ENCODE measurements at regions not wholly inside any gene's neighbourhood (a gene's known extent, or its start where the extent isn't known, plus 50 kb on each side); places are given as distances from the start of the nearest gene placed in this dataset.

DNA sequence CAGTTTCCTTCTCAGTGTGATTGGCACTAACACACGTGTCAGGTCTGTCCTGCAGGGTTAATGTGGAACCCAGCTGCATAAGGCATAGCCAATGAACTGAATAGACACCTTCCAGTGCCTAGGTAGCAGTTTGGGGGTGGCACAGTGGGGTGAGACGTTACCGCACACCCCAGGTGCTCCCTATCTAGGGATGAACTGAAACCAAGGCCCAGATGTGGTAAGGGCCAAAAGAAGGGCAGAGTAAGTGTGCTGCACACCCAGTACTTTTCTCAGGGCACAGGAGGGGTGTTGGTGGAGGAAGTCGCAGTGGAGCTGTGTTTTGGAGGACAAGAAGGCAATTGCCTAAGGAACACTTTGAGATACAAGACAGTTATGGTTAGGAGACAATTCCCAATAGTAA is 317.9 kb upstream of the TSHZ3 start:
- DNase-seq, result no peak
- ChIA-PET POLR2A (no interaction called here), CTCF (no interaction called here)
- H3K27me3 Mint-ChIP-seq, result no peaks in the 10 kb centered on the region
- no peaks in the 10 kb centered on the region for H3K36me3 Mint-ChIP-seq (ENCODE audit: low read depth)
- H3K27ac Mint-ChIP-seq, result no peak overlapping the region
- H3K4me3 Mint-ChIP-seq, result no peak overlapping the region
- no peaks in the 10 kb centered on the region for H3K9me3 Mint-ChIP-seq
- no peaks in the 10 kb centered on the region for H3K4me1 Mint-ChIP-seq

DNA sequence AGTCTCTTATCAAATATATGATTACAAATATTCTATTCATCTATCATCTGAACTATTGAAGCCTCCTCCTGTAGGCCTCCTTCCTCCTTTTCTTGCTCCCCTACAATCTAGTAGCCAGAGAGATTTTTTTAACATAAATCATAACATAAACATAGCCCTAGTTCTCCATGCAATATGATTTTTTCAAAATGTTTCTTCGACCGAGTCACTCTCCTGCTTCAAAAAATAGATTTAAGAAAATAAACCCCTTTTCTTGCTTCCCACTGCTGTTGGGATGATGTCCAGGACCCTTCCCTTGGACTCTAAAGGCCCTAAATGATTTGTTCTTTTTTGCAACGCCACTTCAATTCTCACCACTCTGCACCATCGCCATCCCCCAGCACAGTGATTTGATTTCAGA is 319.7 kb upstream of the TSHZ3 start:
- H3K9me3 Mint-ChIP-seq, result no peaks in the 10 kb centered on the region
- no peaks in the 10 kb centered on the region for H3K27me3 Mint-ChIP-seq
- POLR2A ChIA-PET, result no interaction called here
- CTCF ChIA-PET, result no interaction called here
- H3K4me3 Mint-ChIP-seq, result no peak overlapping the region
- H3K36me3 Mint-ChIP-seq (ENCODE audit: low read depth), result no peaks in the 10 kb centered on the region
- DNase-seq, result no peak
- no peaks in the 10 kb centered on the region for H3K4me1 Mint-ChIP-seq
- H3K27ac Mint-ChIP-seq, result no peak overlapping the region

DNA sequence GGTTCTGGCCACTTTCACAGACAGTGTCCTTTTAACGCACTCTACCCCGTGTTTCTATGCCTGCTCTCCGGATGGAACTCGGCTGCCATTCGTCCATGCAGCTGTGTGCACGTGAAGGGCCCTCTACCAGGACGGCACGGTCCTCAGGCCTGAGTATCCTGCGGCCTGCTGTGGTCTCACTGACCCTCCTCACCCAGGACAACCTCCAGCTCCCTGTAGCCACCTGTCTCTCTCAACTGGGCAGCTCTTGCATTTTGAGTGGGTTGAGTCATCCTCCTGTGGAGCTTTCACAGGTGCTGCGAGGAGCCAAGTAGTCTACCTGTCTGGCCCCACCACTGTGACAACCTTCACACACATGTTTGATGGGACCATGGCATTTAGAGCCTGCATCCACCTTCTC is 321.7 kb upstream of the TSHZ3 start:
- no peak overlapping the region for H3K4me3 Mint-ChIP-seq
- no peak overlapping the region for H3K27ac Mint-ChIP-seq
- DNase-seq, result no peak
- H3K9me3 Mint-ChIP-seq, result no peaks in the 10 kb centered on the region
- CTCF ChIA-PET, result no interaction called here
- H3K4me1 Mint-ChIP-seq, result no peaks in the 10 kb centered on the region
- H3K36me3 Mint-ChIP-seq (ENCODE audit: low read depth), result no peaks in the 10 kb centered on the region
- H3K27me3 Mint-ChIP-seq, result no peaks in the 10 kb centered on the region
- POLR2A ChIA-PET, result no interaction called here

DNA sequence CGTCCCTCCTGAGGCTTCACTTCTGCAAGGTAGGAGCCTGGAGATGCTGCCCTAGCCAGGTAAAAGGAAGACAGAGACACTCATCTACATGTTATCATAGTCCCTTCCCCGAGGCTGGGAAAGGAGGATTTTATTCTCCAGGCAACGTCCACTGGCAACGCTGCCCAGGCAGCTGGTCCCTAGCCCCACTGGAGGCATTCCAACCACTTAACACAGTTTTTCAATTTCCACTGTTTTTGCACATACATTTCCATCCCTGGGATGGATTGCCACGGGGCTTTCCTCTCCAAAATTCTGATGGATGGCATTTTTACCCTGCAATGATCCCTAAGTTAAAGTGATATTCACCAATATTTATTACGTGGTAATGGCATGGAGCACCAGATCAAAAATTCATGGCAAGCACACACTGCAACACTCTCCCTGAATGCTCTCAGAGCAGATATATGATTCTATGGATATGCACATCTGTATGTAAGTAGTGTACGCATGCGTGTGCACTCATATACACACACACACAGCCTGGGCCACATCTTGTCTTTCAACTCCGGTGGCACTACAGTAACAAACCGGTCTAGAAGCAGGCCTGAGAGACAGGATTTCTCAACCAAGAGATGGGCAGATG is 322.3 kb upstream of the TSHZ3 start:
- Mint-ChIP-seq H3K9me3 (no peaks in the 10 kb centered on the region), H3K27ac (no peak overlapping the region), H3K27me3 (no peaks in the 10 kb centered on the region), H3K36me3 (ENCODE audit: low read depth) (no peaks in the 10 kb centered on the region), H3K4me3 (no peak overlapping the region), H3K4me1 (no peaks in the 10 kb centered on the region)
- ChIA-PET POLR2A (no interaction called here), CTCF (no interaction called here)
- DNase-seq, result no peak

GRCh38 chr19:31674503-31675192 is 325.4 kb upstream of the TSHZ3 start:
- H3K4me3 Mint-ChIP-seq, result no peak overlapping the region
- CTCF ChIA-PET, result no interaction called here
- no peaks in the 10 kb centered on the region for H3K9me3 Mint-ChIP-seq
- H3K27me3 Mint-ChIP-seq, result no peaks in the 10 kb centered on the region
- DNase-seq, result no peak
- no peak overlapping the region for H3K27ac Mint-ChIP-seq
- POLR2A ChIA-PET, result no interaction called here
- no peaks in the 10 kb centered on the region for H3K36me3 Mint-ChIP-seq (ENCODE audit: low read depth)
- H3K4me1 Mint-ChIP-seq, result no peaks in the 10 kb centered on the region

DNA sequence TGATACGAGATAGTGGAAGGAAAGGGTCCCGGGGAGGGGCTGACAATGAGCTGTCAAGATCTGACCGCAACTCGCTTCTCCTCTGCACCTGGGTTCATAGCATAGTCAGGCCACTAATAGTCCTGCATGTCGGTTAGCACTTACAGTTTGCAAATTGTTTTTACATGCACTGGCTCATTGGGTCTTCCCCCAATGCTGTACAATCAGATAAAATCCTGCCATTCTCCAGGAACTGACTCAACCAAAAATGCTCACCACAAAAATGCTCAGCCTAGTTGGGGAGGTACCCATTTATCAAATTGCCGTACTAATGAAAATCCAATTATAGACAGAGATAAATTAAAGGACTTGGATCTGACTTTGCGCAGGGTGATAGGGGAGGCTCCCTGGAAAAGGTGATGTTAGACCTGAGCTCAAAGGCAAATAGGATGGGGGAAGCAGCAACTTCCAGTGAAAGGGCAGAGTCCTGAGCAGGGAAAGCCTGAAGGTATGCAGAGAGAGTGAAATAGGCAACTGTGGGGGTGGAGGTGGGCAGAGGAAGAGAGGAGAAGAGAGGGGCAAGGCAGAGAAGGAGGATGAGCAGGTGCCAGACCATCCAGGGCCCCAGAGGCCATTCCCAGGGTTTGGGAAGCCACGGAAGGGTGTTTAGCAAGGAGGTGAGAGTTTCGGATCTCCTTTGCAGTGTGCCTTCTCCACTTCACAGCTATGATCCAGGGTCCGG is 326.1 kb upstream of the TSHZ3 start:
- no peaks in the 10 kb centered on the region for H3K4me1 Mint-ChIP-seq
- H3K36me3 Mint-ChIP-seq (ENCODE audit: low read depth), result no peaks in the 10 kb centered on the region
- no peak overlapping the region for H3K4me3 Mint-ChIP-seq
- H3K9me3 Mint-ChIP-seq, result no peaks in the 10 kb centered on the region
- H3K27me3 Mint-ChIP-seq, result no peaks in the 10 kb centered on the region
- no peak overlapping the region for H3K27ac Mint-ChIP-seq
- CTCF ChIA-PET, result no interaction called here
- no peak for DNase-seq
- POLR2A ChIA-PET, result no interaction called here

- Mint-ChIP-seq H3K36me3 (ENCODE audit: low read depth) (no peaks in the 10 kb centered on the region), H3K27me3 (no peaks in the 10 kb centered on the region), H3K9me3 (no peaks in the 10 kb centered on the region), H3K4me3 (no peak overlapping the region), H3K4me1 (no peaks in the 10 kb centered on the region), H3K27ac (no peak overlapping the region)
- ChIA-PET POLR2A (no interaction called here), CTCF (interaction anchor here (0.8 kb wide), 1 partner anchor 30 kb away, joined by 3 read pairs; no protein-coding TSS in a partner anchor)
- DNase-seq, result no peak
Measured at GRCh38 chr19:31676271-31677004, 327.2 kb upstream of the TSHZ3 start.

DNA sequence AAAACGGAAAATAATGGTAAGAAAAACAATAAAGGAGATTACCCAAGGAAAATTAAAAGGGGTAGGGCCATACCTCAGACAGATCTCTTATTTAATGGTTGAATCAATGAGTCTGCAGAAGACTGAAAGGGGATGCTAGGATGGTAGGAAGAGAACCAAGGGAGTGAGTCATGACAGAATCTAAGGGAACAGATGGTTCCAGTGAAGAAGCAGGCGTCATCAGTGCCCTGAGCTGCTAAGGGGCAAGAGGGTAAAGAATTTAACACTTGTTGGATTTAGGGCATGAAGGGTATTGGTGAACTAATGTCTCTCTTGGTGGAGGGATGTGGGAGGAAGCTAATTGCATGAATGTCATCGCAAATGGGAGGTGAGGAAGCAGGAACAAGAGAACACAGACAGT is 329.2 kb upstream of the TSHZ3 start:
- Mint-ChIP-seq H3K4me3 (no peak overlapping the region), H3K4me1 (no peaks in the 10 kb centered on the region), H3K36me3 (ENCODE audit: low read depth) (no peaks in the 10 kb centered on the region), H3K27me3 (no peaks in the 10 kb centered on the region), H3K9me3 (no peaks in the 10 kb centered on the region), H3K27ac (no peak overlapping the region)
- no peak for DNase-seq
- POLR2A ChIA-PET, result no interaction called here
- CTCF ChIA-PET, result no interaction called here

- no peaks in the 10 kb centered on the region for H3K36me3 Mint-ChIP-seq (ENCODE audit: low read depth)
- no peak overlapping the region for H3K27ac Mint-ChIP-seq
- H3K27me3 Mint-ChIP-seq, result no peaks in the 10 kb centered on the region
- CTCF ChIA-PET, result interaction anchor here (0.7 kb wide), 1 partner anchor 711 kb away, joined by 3 read pairs; no protein-coding TSS in a partner anchor
- H3K9me3 Mint-ChIP-seq, result peaks cover 6% of the 10 kb centered on the region
- POLR2A ChIA-PET, result no interaction called here
- no peaks in the 10 kb centered on the region for H3K4me1 Mint-ChIP-seq
- H3K4me3 Mint-ChIP-seq, result no peak overlapping the region
- no peak for DNase-seq
Measured at GRCh38 chr19:31681121-31681520, 331.9 kb upstream of the TSHZ3 start.

- no peaks in the 10 kb centered on the region for H3K4me1 Mint-ChIP-seq
- CTCF ChIA-PET, result no interaction called here
- H3K9me3 Mint-ChIP-seq, result no peaks in the 10 kb centered on the region
- H3K4me3 Mint-ChIP-seq, result no peak overlapping the region
- H3K27me3 Mint-ChIP-seq, result no peaks in the 10 kb centered on the region
- H3K36me3 Mint-ChIP-seq (ENCODE audit: low read depth), result no peaks in the 10 kb centered on the region
- POLR2A ChIA-PET, result no interaction called here
- no peak for DNase-seq
- no peak overlapping the region for H3K27ac Mint-ChIP-seq
Measured at GRCh38 chr19:31693131-31693932, 344.1 kb upstream of the TSHZ3 start.

DNA sequence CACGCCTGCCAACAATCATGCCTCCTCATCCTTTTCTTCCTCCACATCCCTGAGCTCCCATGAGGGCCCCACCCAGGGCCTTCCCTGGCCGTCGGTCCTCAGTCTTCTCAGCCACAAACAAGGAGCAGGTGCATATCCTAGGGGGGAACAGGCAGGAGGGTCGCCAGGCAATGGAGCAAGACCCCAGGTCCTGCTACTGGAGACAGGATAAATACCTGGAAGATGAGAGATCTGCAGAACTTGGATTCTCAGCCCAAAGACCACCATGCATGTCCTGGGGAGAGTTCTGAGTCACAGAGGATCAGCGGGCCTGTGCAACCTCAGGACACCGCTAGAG is 344.7 kb upstream of the TSHZ3 start:
- Mint-ChIP-seq H3K4me1 (no peaks in the 10 kb centered on the region), H3K27me3 (no peaks in the 10 kb centered on the region), H3K4me3 (no peak overlapping the region), H3K36me3 (ENCODE audit: low read depth) (no peaks in the 10 kb centered on the region), H3K27ac (no peak overlapping the region), H3K9me3 (no peaks in the 10 kb centered on the region)
- ChIA-PET POLR2A (no interaction called here), CTCF (no interaction called here)
- no peak for DNase-seq

DNA sequence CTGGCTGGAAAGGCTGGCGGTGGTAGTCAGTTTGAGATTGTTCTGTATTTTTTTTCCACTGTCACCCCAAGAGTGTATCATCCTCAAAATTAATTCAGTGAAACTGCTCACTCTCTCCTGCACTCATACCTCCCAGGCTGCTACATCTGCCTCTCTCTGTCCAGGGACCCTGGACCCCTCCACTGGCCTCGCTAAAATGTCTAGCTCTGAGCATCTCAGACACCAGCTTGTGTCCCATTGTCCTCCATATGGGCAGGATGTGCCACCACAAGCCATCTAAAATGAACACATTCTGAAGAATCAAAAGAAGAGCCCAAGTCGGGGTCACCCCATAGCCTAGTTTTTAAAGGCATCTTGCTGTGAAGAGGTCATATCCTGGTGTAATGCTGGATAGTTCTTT is 345.5 kb upstream of the TSHZ3 start:
- H3K4me3 Mint-ChIP-seq, result no peak overlapping the region
- peaks cover 3% of the 10 kb centered on the region for H3K9me3 Mint-ChIP-seq
- ChIA-PET POLR2A (no interaction called here), CTCF (no interaction called here)
- no peak for DNase-seq
- H3K4me1 Mint-ChIP-seq, result no peaks in the 10 kb centered on the region
- H3K27ac Mint-ChIP-seq, result no peak overlapping the region
- no peaks in the 10 kb centered on the region for H3K27me3 Mint-ChIP-seq
- no peaks in the 10 kb centered on the region for H3K36me3 Mint-ChIP-seq (ENCODE audit: low read depth)

GRCh38 chr19:31699421-31699820 is 350.2 kb upstream of the TSHZ3 start:
- peaks cover 13% of the 10 kb centered on the region for H3K9me3 Mint-ChIP-seq
- no peak overlapping the region for H3K4me3 Mint-ChIP-seq
- no peaks in the 10 kb centered on the region for H3K36me3 Mint-ChIP-seq (ENCODE audit: low read depth)
- ChIA-PET POLR2A (no interaction called here), CTCF (no interaction called here)
- no peaks in the 10 kb centered on the region for H3K27me3 Mint-ChIP-seq
- no peak for DNase-seq
- H3K4me1 Mint-ChIP-seq, result no peaks in the 10 kb centered on the region
- H3K27ac Mint-ChIP-seq, result no peak overlapping the region

All from activated CD4-positive, alpha-beta T cell treated with anti-CD3 and anti-CD28 coated beads, Interleukin-2, amount 10 ng/mL, durations not matched to agents 7 days and 5 days (primary cell).